Osteocyte (in vitro differentiated cells): ENCODE measurements at regions not wholly inside any gene's neighbourhood (a gene's known extent, or its start where the extent isn't known, plus 50 kb on each side); places are given as distances from the start of the nearest gene placed in this dataset.

Source experiments
- DNase-seq: peaks from one replicate; pipeline ENCODE4 v3.0.0; 2021; ENCODE audit warnings: mixed read lengths; ENCODE audit not compliant: unreplicated experiment; ENCODE audit errors: extremely low spot score
- H3K27ac Mint-ChIP-seq: one replicate; pipeline ENCODE4 v1.8.0; 2021; ENCODE audit warnings: mild to moderate bottlenecking, mixed read lengths; ENCODE audit not compliant: unreplicated experiment
- H3K27me3 Mint-ChIP-seq: one replicate; pipeline ENCODE4 v1.8.0; 2021; ENCODE audit warnings: mixed read lengths; ENCODE audit not compliant: unreplicated experiment
- H3K36me3 Mint-ChIP-seq: one replicate; pipeline ENCODE4 v1.8.0; 2021; ENCODE audit warnings: mixed read lengths; ENCODE audit not compliant: unreplicated experiment
- H3K4me1 Mint-ChIP-seq: one replicate; pipeline ENCODE4 v1.8.0; 2021; ENCODE audit warnings: mixed read lengths; ENCODE audit not compliant: unreplicated experiment
- H3K4me3 Mint-ChIP-seq: one replicate; pipeline ENCODE4 v1.8.0; 2021; ENCODE audit warnings: mild to moderate bottlenecking, moderate library complexity, mixed read lengths; ENCODE audit not compliant: unreplicated experiment
- H3K9me3 Mint-ChIP-seq: one replicate; pipeline ENCODE4 v1.8.0; 2021; ENCODE audit warnings: mixed read lengths; ENCODE audit not compliant: unreplicated experiment
- CTCF ChIP-seq: fragments of 200-600 bp; sonication (generic); IDR thresholded peaks from 2 replicates; pipeline ENCODE4 v1.5.0; 2021; ENCODE audit warnings: antibody characterized with exemption, mild to moderate bottlenecking, moderate library complexity

DNA sequence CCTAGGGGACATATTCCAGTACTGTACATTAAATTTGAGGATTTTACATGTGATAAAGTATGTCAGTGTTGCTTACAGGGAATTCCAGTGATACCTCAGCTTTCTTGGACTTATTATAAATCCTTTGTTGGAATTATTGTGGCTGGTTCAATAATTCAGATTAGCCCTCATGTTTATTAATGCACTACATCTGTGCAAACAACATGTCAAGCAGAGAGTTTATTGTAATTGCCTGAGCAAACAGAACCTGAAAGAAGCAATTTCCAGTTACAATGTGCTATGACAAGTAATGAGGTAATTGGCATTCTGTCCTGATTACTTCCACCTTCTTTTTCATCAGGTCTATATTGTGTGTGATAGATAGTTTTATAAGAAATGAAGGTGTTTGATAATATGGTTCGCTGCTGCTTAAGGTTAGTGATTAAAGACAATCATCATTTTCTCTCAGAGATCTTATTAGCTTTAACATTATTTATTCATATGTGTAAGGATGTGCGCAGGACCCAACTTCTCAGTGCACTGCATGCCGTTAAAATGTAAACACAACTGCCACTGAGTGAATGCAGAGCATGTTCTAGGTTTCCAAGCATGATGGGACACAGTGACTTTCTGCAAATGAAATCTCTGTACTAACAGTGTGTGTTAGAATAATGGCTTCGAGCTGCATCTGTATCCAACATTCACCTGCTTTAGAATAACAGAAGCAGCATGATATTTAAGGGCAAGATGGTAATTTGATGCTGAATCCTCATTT lies 973.7 kb upstream of the POU3F3 start:
- Mint-ChIP-seq H3K4me3 (no peak overlapping the region), H3K36me3 (no peaks in the 10 kb centered on the region), H3K9me3 (no peaks in the 10 kb centered on the region), H3K27ac (no peak overlapping the region), H3K4me1 (no peaks in the 10 kb centered on the region), H3K27me3 (no peaks in the 10 kb centered on the region)
- TF ChIP-seq CTCF, result no peak
- no peak for DNase-seq

- H3K4me1 Mint-ChIP-seq, result no peaks in the 10 kb centered on the region
- H3K27ac Mint-ChIP-seq, result no peak overlapping the region
- no peaks in the 10 kb centered on the region for H3K36me3 Mint-ChIP-seq
- no peaks in the 10 kb centered on the region for H3K9me3 Mint-ChIP-seq
- no peak overlapping the region for H3K4me3 Mint-ChIP-seq
- no peaks in the 10 kb centered on the region for H3K27me3 Mint-ChIP-seq
- no peak for DNase-seq
- TF ChIP-seq CTCF, result peak; percentile 23
These were observed 966.3 kb upstream of the POU3F3 start for GRCh38 chr2:103887625-103888024.

GRCh38 chr2:103896182-103896581 lies 957.7 kb upstream of the POU3F3 start:
- no peaks in the 10 kb centered on the region for H3K36me3 Mint-ChIP-seq
- H3K4me1 Mint-ChIP-seq, result no peaks in the 10 kb centered on the region
- no peaks in the 10 kb centered on the region for H3K9me3 Mint-ChIP-seq
- H3K4me3 Mint-ChIP-seq, result no peak overlapping the region
- H3K27ac Mint-ChIP-seq, result no peak overlapping the region
- TF ChIP-seq CTCF, result no peak
- no peaks in the 10 kb centered on the region for H3K27me3 Mint-ChIP-seq
- DNase-seq, result no peak

DNA sequence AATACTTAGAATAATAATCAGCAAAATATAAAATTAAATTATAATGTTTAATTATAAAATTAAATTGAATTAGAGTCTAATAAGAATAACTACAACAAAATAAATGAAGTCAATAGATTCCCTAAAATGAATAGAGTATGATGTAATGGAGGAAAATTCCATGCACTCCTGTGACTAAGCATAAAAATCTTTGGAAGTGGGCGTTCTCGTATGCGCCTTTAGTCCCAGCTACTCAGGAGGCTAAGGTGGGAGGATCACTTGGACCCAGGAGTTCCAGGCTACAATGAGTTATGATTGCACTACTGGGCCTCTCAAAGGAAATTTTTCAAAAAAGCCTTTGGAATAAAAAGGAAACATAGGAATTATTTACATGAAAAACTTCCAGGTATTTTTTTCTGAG lies 955.4 kb upstream of the POU3F3 start:
- H3K4me3 Mint-ChIP-seq, result no peak overlapping the region
- H3K36me3 Mint-ChIP-seq, result no peaks in the 10 kb centered on the region
- no peaks in the 10 kb centered on the region for H3K27me3 Mint-ChIP-seq
- H3K4me1 Mint-ChIP-seq, result no peaks in the 10 kb centered on the region
- TF ChIP-seq CTCF, result no peak
- DNase-seq, result no peak
- H3K27ac Mint-ChIP-seq, result no peak overlapping the region
- no peaks in the 10 kb centered on the region for H3K9me3 Mint-ChIP-seq

DNA sequence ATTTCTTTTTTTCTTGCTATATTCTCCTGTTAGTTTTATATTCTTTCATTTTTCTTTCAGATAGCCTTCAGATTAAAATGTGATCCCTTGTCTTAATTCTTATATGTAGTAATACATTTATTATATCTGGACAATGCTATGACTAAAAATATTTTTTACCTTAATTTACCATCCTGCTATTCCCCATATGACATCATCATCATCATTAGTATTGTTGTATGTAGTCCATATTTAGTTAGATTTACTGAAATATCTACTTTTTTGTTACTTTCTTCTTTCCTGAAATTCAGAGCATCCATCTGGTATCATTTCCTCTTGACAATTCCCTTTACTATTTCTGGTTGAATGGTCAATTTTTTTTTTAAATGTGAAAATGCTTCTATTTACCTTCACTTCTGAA lies 951.6 kb upstream of the POU3F3 start:
- DNase-seq, result no peak
- H3K4me1 Mint-ChIP-seq, result no peaks in the 10 kb centered on the region
- no peak for TF ChIP-seq CTCF
- H3K9me3 Mint-ChIP-seq, result no peaks in the 10 kb centered on the region
- H3K27ac Mint-ChIP-seq, result no peak overlapping the region
- no peaks in the 10 kb centered on the region for H3K27me3 Mint-ChIP-seq
- no peak overlapping the region for H3K4me3 Mint-ChIP-seq
- no peaks in the 10 kb centered on the region for H3K36me3 Mint-ChIP-seq
